Stimulated activated CD4-positive, alpha-beta T cell treated with anti-CD3 and anti-CD28 coated beads, TNF-alpha, amount 100 ng/mL, for 1 hour (primary cell): ENCODE measurements at regions not wholly inside any gene's neighbourhood (a gene's known extent, or its start where the extent isn't known, plus 50 kb on each side); places are given as distances from the start of the nearest gene placed in this dataset.
"Not testable (repeated sequence)": the region's sequence is repeated elsewhere in the genome, so short reads cannot be mapped to it uniquely, and the experiment has no call there.

Experiments used
- DNase-seq, 3 donors: peaks; one replicate each; pipeline ENCODE4 v3.0.0-alpha.2; 2020; ENCODE audit warnings: low read depth in 3 of 3, low spot score in 1 of 3

GRCh38 chr5:118486647-118487225 is 501.6 kb downstream of the DTWD2 start:
- DNase-seq = no peak

GRCh38 chr5:118479285-118479684 is 509.1 kb downstream of the DTWD2 start:
- DNase-seq = no peak

GRCh38 chr5:118478852-118479251 is 509.5 kb downstream of the DTWD2 start:
- no peak for DNase-seq

- DNase-seq = no peak
These were observed 520.3 kb downstream of the DTWD2 start for GRCh38 chr5:118468085-118468484.

- DNase-seq = no peak
These were observed 521.2 kb downstream of the DTWD2 start for GRCh38 chr5:118467103-118467502.

- no peak for DNase-seq
These were observed 521.9 kb downstream of the DTWD2 start for GRCh38 chr5:118466418-118466817.

DNA sequence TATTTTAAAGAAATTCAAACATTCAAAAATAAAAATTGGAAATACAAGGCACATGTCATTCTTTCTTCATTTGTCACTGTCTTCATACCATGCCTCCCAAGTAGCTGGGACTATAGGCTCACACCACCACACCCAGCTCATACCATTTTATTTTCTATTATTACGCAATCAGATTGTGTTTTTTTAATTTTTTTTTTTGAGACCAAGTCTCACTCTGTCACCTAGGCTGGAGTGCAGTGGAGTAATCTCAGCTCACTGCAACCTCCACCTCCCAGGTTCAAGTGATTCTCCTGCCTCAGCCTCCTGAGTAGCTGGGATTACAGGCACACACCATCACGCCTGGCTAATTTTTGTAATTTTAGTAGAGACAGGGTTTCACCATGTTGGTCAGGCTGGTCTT is 526.1 kb downstream of the DTWD2 start:
- DNase-seq = not testable (repeated sequence)

DNA sequence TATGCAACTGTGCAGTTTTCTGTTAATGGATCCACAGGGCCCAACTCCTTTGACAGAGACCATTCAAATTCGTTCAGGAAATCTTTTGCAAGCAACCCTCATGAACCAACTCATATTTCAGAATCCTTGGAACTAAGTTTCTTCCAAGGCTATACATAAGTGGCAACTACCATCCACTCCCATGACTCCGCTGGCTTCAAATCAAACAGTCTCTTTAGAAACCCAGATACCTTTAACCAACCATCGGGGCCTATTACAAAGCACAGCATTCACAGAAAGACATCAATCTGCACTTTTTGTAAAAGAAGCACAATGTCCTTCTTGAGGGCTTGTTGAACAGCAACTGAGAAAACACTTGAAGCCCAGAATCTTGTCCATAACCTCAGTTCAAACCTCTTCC is 526.9 kb downstream of the DTWD2 start:
- DNase-seq = no peak

- DNase-seq = no peak
These were observed 528.9 kb downstream of the DTWD2 start for GRCh38 chr5:118459490-118459889.

GRCh38 chr5:118456085-118456484 is 532.3 kb downstream of the DTWD2 start:
- DNase-seq = no peak

DNA sequence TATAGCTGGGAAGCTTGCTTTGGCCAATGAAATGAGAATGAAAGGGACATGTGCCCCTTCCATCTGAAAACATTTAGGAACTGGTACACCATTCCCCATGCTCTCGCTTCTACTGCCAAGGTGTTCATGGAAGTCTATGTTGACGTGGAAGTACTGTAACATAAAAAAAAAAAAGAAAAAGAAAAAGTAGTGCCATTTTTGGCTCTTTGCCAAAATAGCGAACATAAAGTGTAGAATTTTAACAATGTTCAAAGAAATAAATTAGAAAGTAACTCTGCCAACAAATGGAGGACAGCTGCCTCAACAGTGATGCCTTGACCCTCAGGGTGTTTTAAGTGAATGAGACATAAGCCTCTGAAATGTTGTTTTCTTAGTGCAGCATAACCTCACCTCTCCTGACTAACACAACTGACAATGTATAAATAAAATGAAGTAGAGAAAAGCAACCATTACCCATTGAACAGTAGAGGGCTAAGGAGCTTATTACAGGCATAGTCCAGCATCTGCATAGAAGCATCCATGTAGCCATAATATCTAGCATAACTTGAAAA is 536.6 kb downstream of the DTWD2 start:
- no peak for DNase-seq

DNA sequence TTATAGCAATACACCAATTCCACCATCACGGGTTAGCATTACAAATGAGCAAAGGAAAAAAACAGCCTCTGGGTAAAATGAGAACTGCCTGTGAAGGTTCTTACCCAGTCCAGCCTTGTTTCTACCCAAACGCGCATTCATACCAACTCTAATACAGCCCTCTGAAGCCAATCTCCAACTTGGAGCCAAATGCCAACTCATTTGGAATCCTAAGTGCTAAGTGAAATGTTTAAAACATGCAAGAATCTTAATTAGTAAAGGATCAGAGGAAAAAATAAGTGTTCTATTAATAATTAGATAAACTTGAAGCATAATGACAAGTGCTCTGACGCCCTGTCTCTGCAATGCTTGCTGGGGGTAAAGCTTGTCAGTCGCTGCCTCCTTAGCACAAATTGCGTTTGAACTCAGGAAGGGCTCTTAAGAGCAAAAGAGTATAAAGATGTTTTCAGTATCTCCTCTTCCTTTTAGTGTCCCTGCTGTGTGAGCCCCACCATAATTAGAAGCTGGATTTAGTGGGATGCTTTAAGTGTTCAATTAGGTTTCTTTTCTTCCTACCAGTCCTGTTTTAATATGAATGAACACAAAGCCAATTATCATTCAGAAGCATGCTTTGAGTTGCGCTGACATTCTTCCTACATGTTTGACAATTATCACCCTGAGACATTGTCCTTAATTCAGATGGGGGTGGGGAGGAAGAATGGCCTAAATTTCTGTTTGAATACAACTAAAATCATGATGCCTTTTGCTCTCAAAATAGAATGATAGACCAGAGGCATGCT is 537.6 kb downstream of the DTWD2 start:
- DNase-seq = no peak

DNA sequence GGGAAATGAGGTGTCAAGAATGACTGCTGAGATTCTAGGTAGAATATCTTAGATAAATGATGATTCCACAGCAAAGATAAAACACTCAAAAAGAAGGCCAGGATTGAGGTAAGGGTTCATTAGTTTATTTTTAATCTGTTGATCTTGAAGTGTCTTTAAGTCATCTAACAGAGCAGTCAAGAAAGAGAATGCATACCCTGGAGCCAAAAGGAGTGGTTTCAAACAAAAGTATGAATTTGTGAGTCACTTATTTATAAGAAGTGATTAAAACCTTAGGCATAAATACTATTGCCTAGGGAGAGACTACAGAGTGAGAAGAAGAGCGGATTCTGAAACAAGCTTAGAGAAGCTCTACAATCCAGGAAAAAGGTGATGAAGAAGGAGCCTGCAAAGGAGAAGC is 541.0 kb downstream of the DTWD2 start:
- no peak for DNase-seq

DNA sequence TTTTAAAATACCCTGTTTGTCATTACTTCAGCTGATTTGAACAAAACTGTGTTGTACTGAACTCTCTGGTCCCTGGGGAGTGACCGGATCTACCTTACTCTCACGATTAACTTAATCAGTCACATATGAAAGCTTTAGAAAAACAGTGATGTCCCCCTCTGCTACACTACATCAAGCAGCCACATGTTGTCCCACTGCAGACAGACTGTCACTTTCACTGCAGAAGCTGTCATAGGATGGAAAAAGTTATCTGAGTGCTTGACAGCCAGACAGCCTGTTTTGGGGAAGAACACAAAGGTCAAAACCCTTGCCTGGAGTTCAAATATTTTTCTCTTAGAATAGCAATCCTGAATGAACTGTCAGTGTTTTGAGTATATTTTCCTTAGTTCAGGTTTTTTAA is 546.4 kb downstream of the DTWD2 start:
- no peak for DNase-seq

- DNase-seq = no peak
These were observed 547.3 kb downstream of the DTWD2 start for GRCh38 chr5:118441034-118441433.

DNA sequence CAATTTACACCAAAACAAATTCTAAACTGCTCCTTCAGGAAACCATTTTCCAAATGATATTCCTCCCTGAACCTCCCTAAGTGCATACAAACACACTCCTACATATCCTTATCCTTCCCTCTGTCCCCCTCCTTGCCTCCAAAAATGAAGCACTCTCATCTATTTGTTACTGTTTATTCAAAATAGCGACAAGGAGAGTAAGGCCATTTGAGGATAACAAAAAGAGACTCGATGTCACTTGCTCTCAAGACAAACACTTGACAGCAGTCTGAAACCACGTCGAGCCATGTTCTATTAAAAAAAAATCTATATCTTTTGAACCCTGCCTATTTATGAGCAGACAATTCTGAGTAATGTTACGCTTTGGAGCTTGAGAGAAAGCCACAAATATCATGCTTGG is 547.9 kb downstream of the DTWD2 start:
- no peak for DNase-seq

GRCh38 chr5:118439831-118440230 is 548.5 kb downstream of the DTWD2 start:
- DNase-seq = no peak

DNA sequence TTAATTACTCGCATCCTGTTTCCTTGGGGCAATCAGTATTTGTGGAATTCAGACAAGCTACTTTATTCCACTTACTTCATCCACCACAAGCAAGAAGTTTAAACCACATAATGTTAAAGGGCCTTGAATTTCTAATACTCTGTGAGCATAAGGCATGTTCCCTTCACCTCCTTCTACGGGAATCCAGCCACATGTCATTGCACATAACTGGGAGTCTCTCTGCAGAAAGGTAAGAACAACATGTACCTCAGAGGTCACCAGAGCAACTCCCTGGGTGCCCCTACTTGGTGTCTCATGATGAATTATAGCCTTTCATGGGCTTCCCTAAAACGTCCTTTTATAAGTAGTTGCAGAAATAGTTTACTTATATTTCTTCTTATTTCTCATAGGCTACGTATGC is 553.2 kb downstream of the DTWD2 start:
- DNase-seq = no peak

DNA sequence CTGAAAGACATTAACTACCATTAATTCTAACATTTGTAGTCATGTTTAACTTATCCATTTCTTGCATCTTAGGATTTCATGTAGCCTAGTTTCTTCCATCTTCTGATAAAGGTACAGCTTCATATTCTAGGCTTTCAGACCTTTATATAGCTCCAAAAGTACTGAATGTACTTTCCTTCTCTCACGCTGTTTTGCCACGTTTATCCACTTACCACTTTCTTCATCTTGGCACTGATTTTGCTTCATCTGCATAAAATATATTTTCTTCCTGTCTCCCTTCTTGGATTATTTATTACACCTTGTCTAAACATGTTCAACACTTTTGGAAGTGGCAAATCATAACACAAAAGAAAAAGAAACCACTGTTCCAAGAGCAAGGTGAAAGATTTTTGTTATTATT is 553.8 kb downstream of the DTWD2 start:
- DNase-seq = no peak

DNA sequence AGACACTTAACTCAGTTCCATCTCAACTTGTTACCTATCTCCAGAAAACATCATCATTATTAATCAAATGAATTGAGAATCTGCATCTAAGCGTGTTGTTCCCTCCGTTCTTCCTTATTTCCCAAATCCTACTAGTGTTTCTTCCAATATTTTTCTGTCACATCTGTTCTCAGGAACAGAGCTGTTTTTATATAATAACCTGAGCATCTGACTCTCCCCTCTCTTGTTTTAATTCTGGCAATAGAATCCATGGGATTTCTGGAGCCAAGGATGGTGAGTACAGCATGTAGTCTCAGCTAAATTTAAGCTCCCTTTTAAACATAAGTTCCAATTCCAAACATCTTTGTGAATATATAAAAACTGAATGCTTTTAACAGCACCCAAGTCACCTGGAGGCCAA is 558.3 kb downstream of the DTWD2 start:
- no peak for DNase-seq

DNA sequence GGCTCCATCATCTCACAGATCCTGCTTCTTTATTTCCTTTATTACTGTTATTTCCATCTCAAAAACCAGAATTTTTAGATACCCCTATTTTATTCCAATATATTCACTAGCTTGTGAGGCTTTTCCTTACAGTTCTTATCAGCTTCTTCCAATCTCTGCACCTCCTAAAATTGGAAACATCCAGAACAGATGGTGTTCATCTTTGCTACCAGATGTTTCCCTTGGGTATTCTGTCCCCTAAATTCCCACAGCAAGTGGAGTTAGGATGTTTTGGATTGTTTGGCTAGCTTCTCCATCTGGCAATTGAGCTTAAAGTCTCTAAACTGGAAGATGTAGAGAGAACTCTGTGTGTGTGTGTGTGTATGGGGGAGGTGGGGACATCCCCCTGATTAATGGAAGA is 580.4 kb downstream of the DTWD2 start:
- no peak for DNase-seq

- no peak for DNase-seq
These were observed 582.7 kb downstream of the DTWD2 start for GRCh38 chr5:118405650-118406061.

DNA sequence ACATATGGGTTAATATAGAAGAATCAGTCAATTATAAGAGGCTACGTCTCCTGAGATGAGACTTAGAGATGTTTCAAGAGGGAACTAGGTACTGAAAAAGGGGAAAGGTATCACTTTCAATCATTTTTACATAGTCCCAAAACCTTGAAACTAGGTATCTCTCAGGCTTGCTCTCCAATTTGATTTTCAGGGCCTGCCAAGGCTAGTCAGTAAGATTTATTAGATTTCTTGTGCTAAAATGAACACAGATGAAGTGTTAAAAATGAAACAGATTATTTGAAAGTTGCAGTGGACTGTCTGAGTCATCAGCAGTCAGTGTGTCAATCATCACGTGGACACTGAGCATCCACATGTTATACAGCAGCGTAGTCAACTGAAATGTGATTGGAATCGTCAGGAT is 591.1 kb downstream of the DTWD2 start:
- no peak for DNase-seq
